ENCODE measurements at regions not wholly inside any gene's neighbourhood (a gene's known extent, or its start where the extent isn't known, plus 50 kb on each side); places are given as distances from the start of the nearest gene placed in this dataset.

GRCh38 chr5:56480078-56480704 is 247.1 kb upstream of the ANKRD55 start (continued):
- TF ChIP-seq ZNF619 (CRISPR knock-in tag; IDR thresholded peaks at IDR 0.05) (no peak), NCOR1 (IDR thresholded peaks at IDR 0.05; ENCODE audit: borderline replicate concordance, low read length) (no peak; the same call in 1 of the 2 replicates), CHCHD3 (CRISPR knock-in tag; IDR thresholded peaks at IDR 0.05) (no peak), THAP9 (CRISPR knock-in tag; IDR thresholded peaks at IDR 0.05; ENCODE audit: borderline replicate concordance) (no peak; the same call in 1 of the 2 replicates), ZFP90 (CRISPR knock-in tag; IDR thresholded peaks at IDR 0.05; ENCODE audit: borderline replicate concordance) (no peak), THAP8 (CRISPR knock-in tag; IDR thresholded peaks at IDR 0.05; ENCODE audit: borderline replicate concordance) (no peak), CREB3 (CRISPR knock-in tag; IDR thresholded peaks at IDR 0.05) (no peak), HINFP (CRISPR knock-in tag; IDR thresholded peaks at IDR 0.05; ENCODE audit: low read depth) (peak; percentile 80; the same call in 1 of the 2 replicates), ZNF556 (CRISPR knock-in tag; IDR thresholded peaks at IDR 0.05; ENCODE audit: borderline replicate concordance) (no peak), ZNF142 (CRISPR knock-in tag; IDR thresholded peaks at IDR 0.05) (no peak), ETS1 (CRISPR knock-in tag; IDR thresholded peaks at IDR 0.05) (no peak), NR1H2 (CRISPR knock-in tag; IDR thresholded peaks at IDR 0.05; ENCODE audit: borderline replicate concordance, low read depth) (0 out of 2 replicates have a peak, but pooled peaks have one; percentile 37), MLLT10 (CRISPR knock-in tag; IDR thresholded peaks at IDR 0.05) (no peak), ZNF703 (CRISPR knock-in tag; IDR thresholded peaks at IDR 0.05; ENCODE audit: borderline replicate concordance) (0 out of 2 replicates have a peak, but pooled peaks have one; percentile 52), MEF2D (CRISPR knock-in tag; IDR thresholded peaks at IDR 0.05) (no peak)

All from HepG2 (cell line).